Peyer's patch (tissue), 4 donors: ENCODE measurements at regions not wholly inside any gene's neighbourhood (a gene's known extent, or its start where the extent isn't known, plus 50 kb on each side); places are given as distances from the start of the nearest gene placed in this dataset.

Source experiments
- CTCF ChIP-seq, 6 experiments: fragments of 450-650 bp in 4 of 6; fragments of 200-600 bp in 2 of 6; sonication (generic) in 1 of 6; IDR thresholded peaks; one replicate each; pipeline ENCODE4 v1.5.1; 2017 to 2019; ENCODE audit warnings: antibody characterized with exemption in 6 of 6, mild to moderate bottlenecking in 3 of 6, moderate library complexity in 1 of 6
- POLR2A ChIP-seq, 2 donors: fragments of 450-650 bp; IDR thresholded peaks; one replicate each; pipeline ENCODE4 v1.5.1; 2017; ENCODE audit warnings: antibody characterized with exemption in 2 of 2, mild to moderate bottlenecking in 2 of 2, moderate library complexity in 2 of 2

- no peak for TF ChIP-seq CTCF (IDR thresholded peaks at IDR 0.05)
- no peak for TF ChIP-seq POLR2A (IDR thresholded peaks at IDR 0.05)
These were observed 736.6 kb upstream of the SORCS1 start for GRCh38 chr10:107901076-107901475.
